Amygdala (tissue), 56 donors: ENCODE measurements at regions not wholly inside any gene's neighbourhood (a gene's known extent, or its start where the extent isn't known, plus 50 kb on each side); places are given as distances from the start of the nearest gene placed in this dataset.
"Not testable (repeated sequence)": the region's sequence is repeated elsewhere in the genome, so short reads cannot be mapped to it uniquely, and the experiment has no call there.

Source experiments
- DNase-seq, 56 donors: peaks; one replicate each; lab custom pipeline; 2025; lab: John Stamatoyannopoulos, UW

GRCh38 chr14:40762177-40762576, 844.5 kb upstream of the LRFN5 start:
- DNase-seq: no peak

- no peak for DNase-seq
Measured at GRCh38 chr14:40760704-40761103, 846.0 kb upstream of the LRFN5 start.

DNA sequence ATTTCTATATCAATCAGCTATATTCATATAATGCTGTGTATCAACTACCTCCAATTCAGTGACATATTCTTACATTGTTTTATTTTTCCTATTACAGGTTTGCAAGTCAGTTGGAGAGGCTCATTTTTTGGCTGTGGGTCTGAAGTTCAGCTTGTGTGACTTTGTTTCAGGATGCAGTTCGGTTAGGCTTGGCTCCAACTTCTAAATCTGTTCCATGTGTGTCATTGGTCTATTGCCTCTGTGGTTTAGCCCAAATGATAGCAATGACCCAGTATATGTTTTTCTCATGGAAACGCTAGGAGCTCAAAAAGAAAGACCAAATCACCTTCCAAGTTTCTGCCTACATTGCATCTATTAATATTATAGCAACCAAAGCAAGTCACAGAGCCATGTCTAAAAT, 848.6 kb upstream of the LRFN5 start:
- DNase-seq: no peak

DNA sequence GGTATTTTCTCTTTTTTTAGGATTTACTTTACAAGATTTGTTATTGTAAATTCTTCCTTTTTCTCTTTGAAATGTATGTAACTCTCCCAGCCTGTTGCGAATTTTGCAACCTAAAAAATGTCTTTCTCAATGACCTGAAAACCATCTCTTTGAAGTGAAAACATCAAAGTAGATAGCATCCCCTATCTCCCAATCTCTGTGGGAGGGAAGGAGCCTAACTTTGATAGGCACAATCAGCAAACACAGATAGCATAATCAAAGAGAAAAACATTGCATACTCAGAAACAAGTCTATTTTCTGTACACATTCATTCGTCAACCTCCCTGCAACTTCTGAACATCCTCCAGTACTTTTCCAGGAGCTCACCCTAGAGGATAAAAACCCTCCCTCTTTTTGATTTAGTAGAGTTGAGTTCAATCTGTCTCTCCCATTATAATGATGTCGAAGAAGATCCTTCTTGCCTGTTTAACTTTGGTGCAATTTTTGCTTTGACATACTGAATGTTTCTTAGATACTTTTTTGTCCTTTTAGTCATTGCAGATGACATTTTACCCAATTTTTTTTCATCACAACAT, 849.2 kb upstream of the LRFN5 start:
- DNase-seq: no peak

- DNase-seq: no peak
Measured at GRCh38 chr14:40733206-40733605, 873.5 kb upstream of the LRFN5 start.

DNA sequence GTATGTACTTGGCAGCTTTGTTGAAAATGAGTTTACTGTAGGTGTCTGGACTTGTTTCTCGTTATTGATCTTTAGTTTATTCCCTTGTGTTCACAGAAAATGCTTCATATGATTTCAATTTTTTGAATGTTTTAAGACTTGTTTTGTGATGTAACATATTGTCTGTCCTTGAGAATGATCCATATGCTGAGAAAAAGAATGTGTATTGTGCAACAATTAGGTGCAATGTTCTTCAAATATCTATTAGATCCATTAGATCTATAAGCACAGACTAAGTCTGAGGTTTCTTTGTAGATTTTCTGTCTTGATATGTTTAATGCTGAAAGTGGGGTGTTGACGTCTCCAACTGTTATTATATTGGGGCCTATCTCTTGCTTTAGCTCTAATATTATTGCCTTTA, 879.6 kb upstream of the LRFN5 start:
- DNase-seq: no peak

DNA sequence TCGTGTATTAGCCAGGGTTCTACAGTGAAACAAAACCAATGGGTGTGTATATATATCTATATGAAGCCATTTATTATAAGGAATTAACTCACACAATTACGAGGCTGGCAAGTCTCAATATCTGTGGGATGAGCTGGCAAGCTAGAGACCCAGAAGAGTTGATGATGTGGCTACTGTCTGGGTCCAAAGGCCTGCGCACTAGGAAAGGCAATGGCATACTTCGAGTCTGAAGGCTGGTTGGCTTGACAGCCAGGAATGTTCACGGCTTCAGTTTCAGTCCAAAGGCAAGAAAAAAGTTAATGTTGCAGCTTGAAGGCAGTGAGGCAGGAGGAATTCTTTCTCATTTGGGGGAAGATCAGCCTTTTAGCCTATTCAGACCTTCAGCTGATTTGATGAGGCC, 893.3 kb upstream of the LRFN5 start:
- DNase-seq: no peak

- no peak for DNase-seq
Measured at GRCh38 chr14:40697231-40697630, 909.4 kb upstream of the LRFN5 start.

GRCh38 chr14:40694023-40694422, 912.7 kb upstream of the LRFN5 start:
- no peak for DNase-seq

- DNase-seq: no peak
Measured at GRCh38 chr14:40691066-40691465, 915.6 kb upstream of the LRFN5 start.

GRCh38 chr14:40685764-40686163, 920.9 kb upstream of the LRFN5 start:
- no peak for DNase-seq

DNA sequence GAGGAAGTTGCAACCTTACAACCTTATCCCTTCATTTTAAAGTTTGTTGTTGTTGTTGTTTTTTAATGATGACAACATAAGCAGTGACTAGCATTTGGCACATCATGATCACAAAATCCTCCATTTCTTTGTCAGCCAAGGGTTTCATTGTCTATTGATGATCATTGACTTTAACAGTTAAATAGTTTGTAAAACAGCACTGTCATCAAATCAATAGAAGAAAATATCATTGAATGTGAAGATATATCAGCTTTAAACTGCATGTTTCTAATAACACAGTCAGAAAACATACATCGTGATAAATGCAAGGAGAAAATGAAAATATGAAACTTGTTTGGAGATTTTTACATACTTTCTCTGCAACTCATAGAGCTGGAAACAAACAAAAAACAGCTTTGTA, 922.3 kb upstream of the LRFN5 start:
- no peak for DNase-seq

DNA sequence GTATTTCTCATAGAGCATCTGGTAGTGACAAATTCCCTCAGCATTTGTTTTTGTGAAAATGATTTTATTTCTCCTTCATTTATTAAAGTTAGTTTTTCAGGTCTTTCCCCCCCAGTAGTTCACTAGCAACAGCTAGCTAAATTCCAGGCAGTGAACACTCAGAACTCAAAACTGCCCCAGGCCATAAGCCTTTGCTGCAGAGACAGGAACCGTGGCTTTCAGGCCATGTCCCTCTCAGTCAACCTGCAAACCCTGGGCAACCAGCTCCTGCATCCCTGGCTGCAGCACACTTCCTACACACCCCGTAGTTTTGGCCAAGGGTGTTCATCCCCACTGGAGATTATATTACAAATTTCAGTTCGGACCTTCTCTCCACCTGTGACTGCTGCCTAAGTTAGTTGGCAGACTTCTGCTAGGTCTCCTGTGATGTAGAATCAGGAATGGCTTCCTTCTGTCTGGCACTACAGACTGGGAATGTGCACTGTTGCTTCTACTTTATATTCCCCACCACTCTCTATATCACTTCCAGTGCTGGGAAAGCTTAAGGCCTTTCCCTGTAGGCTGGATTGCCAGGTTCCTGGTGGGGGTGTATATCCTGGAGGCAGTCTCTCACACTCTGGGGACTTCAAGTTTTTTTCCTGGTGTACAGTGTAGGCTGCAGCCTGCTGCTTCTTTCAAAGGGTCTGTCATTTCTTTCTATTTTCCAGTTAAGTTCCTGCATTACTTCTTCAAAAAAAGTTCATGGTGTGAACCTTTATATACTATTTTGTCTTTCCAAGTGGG, 924.4 kb upstream of the LRFN5 start:
- DNase-seq: peak in 1 of 56 donors; percentile 3

DNA sequence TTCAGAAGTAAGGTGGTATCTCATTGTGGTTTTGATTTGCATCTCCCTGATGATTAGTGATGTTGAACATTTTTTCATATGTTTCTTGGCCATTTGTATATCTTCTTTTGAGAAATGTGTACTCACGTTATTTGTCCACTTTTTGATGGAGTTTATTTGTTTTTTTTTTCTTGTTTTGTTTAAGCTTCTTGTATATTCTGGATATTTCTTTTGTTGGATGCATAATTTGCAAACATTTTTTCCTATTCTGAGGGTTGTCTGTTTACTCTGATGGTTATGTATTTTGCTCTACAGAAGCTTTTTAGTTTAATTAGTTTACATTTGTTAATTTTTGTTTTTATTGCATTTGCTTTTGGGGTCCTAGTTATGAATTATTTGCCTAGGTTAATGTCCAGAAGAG, 927.4 kb upstream of the LRFN5 start:
- no peak for DNase-seq

GRCh38 chr14:40677206-40677605, 929.5 kb upstream of the LRFN5 start:
- DNase-seq: not testable (repeated sequence)

DNA sequence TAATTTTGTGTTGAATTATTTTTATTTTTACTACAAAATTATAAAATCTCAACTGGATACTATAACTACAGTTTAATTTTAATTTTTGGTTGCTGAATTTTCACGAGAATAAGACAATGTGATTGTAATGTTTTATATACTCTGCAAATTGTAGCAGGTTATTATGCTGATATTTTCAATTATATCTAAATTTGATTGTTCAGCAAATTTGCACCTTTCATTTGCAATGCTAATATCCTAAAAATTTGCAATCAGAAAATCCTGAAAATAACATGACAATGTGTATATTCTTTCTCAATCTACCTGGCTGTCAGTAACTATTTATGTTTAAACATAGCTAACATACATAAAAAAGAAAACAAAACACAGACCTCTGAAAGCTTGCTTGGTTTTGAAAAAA, 932.2 kb upstream of the LRFN5 start:
- DNase-seq: no peak

- no peak for DNase-seq
Measured at GRCh38 chr14:40656311-40656710, 950.4 kb upstream of the LRFN5 start.

GRCh38 chr14:40652089-40652691, 954.5 kb upstream of the LRFN5 start:
- DNase-seq: no peak

GRCh38 chr14:40630471-40630870, 976.2 kb upstream of the LRFN5 start:
- DNase-seq: no peak

GRCh38 chr14:40629551-40630137, 977.0 kb upstream of the LRFN5 start:
- DNase-seq: not testable (repeated sequence)

DNA sequence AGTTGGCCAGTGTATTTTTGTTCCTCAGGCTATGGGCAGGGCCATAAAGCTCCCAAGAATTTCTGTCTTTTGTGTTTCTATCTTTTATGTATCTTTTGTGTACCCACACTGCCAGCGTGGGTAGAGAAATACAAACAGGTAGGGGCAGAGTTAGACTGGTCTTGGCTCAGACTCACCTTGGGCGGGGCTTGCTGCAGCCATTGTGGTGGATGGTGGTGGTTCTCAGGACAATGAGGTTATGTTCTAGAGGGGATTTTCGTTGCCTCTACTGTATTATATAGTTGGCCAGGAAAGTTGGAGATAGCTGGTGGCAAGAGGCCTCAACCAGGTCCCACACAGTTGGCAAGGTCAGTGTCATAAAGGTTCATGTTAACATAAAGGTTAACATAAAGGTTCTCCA, 977.5 kb upstream of the LRFN5 start:
- no peak for DNase-seq

DNA sequence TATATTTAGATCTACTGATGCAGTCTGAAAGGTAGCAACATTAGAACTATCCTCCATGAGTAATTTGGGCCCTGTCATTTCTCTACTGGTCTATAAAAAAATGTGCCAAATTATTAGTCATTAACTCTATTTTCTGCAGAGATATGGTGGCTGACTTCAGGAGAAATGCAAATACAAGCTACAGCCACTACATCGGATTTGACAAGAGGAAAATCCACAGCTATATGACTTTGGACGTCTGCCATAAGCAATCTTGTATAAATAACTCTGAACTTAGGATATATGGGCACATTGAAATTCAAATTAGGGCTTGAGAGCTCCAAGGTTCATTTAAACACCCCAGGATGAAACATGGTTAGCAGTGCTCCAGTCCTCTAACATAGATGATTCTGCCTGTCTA, 983.0 kb upstream of the LRFN5 start:
- no peak for DNase-seq
